Fibroblast of lung (primary cell): ENCODE measurements at regions not wholly inside any gene's neighbourhood (a gene's known extent, or its start where the extent isn't known, plus 50 kb on each side); places are given as distances from the start of the nearest gene placed in this dataset.

Experiments
- DNase-seq, 2 donors: peaks; one replicate each; pipeline versions ENCODE4 v3.0.0 to v3.0.0-alpha.2; 2010; ENCODE audit warnings: low read depth in 2 of 2
- H2AFZ ChIP-seq: 2 replicates; pipeline ENCODE4 v1.5.1; 2012; ENCODE audit warnings: low read length, control low read depth, inconsistent platforms
- H3K27ac ChIP-seq: 2 replicates; pipeline ENCODE4 v1.5.1; 2011; ENCODE audit warnings: low read length, control low read depth; ENCODE audit not compliant: insufficient read depth
- H3K27me3 ChIP-seq: 2 replicates; pipeline ENCODE4 v1.5.1; 2011; ENCODE audit warnings: mild to moderate bottlenecking, low read length; ENCODE audit not compliant: control insufficient read depth, insufficient read depth
- H3K36me3 ChIP-seq: 2 replicates; pipeline ENCODE4 v1.5.1; 2011; ENCODE audit warnings: low read length; ENCODE audit not compliant: control insufficient read depth, insufficient read depth
- H3K4me1 ChIP-seq: 2 replicates; pipeline ENCODE4 v1.5.1; 2011; ENCODE audit warnings: low read length; ENCODE audit not compliant: control insufficient read depth, insufficient read depth; ENCODE audit errors: extremely low read depth
- H3K4me2 ChIP-seq: 2 replicates; pipeline ENCODE4 v1.5.1; 2011; ENCODE audit warnings: low read length, control low read depth; ENCODE audit not compliant: insufficient read depth; ENCODE audit errors: extremely low read depth
- H3K4me3 ChIP-seq, 4 experiments: fragments of 200-600 bp in 1 of 4; sonication (generic) in 1 of 4; replicated peaks in 1 of 4; 2 replicates each; pipeline ENCODE4 v1.5.1; 2011 to 2016; ENCODE audit warnings: low read length in 4 of 4, low read depth in 3 of 4, mild to moderate bottlenecking in 3 of 4, control low read depth in 2 of 4, inconsistent platforms in 1 of 4, mixed read lengths in 1 of 4; ENCODE audit not compliant: insufficient read depth in 1 of 4; ENCODE audit errors: control extremely low read depth in 1 of 4
- H3K79me2 ChIP-seq: 2 replicates; pipeline ENCODE4 v1.5.1; 2012; ENCODE audit warnings: mild to moderate bottlenecking, low read length, inconsistent platforms; ENCODE audit not compliant: control insufficient read depth, insufficient read depth
- H3K9ac ChIP-seq: 2 replicates; pipeline ENCODE4 v1.5.1; 2011; ENCODE audit warnings: mild to moderate bottlenecking, low read length, control low read depth; ENCODE audit not compliant: insufficient read depth
- H3K9me3 ChIP-seq: 2 replicates; pipeline ENCODE4 v1.5.1; 2012; ENCODE audit warnings: low read depth, low read length; ENCODE audit not compliant: control insufficient read depth, insufficient read depth
- H4K20me1 ChIP-seq: 2 replicates; pipeline ENCODE4 v1.5.1; 2011; ENCODE audit warnings: low read length; ENCODE audit not compliant: control insufficient read depth, insufficient read depth; ENCODE audit errors: extremely low read depth
- EZH2 ChIP-seq: IDR thresholded peaks from 2 replicates; pipeline ENCODE4 v1.5.1; 2012; ENCODE audit warnings: low read length, control low read depth, mild to moderate bottlenecking; ENCODE audit errors: missing control alignments
- TF ChIP-seq, protein P1 (sequence below), 2 donors: IDR thresholded peaks in 1 of 2; conservative IDR thresholded peaks in 1 of 2; 1 replicate in 1 of 2; 2 replicates in 1 of 2; pipeline ENCODE4 v1.5.1; 2011 to 2012; ENCODE audit warnings: low read length in 2 of 2, control low read depth in 1 of 2, inconsistent platforms in 1 of 2, low read depth in 1 of 2, mild to moderate bottlenecking in 1 of 2

DNA sequence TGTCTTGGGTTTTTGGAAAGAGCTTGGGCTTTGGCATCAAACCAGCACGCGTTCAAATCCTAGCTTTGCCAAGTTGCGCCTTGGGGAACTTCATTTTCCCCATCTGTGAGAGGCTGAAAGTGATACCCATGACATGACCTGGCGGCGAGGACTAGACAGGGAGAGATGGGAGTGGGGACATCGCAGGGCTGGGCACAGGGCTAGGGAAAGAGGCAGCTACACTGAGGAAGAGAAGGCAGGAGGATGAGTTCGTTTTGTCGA, 202.9 kb downstream of the IRF8 start:
- H3K36me3 ChIP-seq, result no peaks in the 10 kb centered on the region
- no peak for TF ChIP-seq EZH2
- TF ChIP-seq, protein P1, sequence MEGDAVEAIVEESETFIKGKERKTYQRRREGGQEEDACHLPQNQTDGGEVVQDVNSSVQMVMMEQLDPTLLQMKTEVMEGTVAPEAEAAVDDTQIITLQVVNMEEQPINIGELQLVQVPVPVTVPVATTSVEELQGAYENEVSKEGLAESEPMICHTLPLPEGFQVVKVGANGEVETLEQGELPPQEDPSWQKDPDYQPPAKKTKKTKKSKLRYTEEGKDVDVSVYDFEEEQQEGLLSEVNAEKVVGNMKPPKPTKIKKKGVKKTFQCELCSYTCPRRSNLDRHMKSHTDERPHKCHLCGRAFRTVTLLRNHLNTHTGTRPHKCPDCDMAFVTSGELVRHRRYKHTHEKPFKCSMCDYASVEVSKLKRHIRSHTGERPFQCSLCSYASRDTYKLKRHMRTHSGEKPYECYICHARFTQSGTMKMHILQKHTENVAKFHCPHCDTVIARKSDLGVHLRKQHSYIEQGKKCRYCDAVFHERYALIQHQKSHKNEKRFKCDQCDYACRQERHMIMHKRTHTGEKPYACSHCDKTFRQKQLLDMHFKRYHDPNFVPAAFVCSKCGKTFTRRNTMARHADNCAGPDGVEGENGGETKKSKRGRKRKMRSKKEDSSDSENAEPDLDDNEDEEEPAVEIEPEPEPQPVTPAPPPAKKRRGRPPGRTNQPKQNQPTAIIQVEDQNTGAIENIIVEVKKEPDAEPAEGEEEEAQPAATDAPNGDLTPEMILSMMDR (conservative IDR thresholded peaks at IDR 0.05 in 1 of 2, IDR thresholded peaks at IDR 0.05 in 1 of 2; ENCODE audit: low read depth in 1 of 2, low read length in 2 of 2), result no peak
- no peaks in the 10 kb centered on the region for H3K79me2 ChIP-seq
- no peak overlapping the region for H3K9ac ChIP-seq
- H3K27me3 ChIP-seq, result peaks cover 4% of the 10 kb centered on the region
- H3K4me3 ChIP-seq, result no peak overlapping the region
- H2AFZ ChIP-seq, result no peak overlapping the region
- H3K9me3 ChIP-seq, result no peaks in the 10 kb centered on the region
- no peak overlapping the region for H3K4me2 ChIP-seq
- H4K20me1 ChIP-seq, result no peaks in the 10 kb centered on the region
- DNase-seq, result peak in 1 of 2 donors; percentile 24
- H3K27ac ChIP-seq, result no peak overlapping the region
- H3K4me1 ChIP-seq, result no peaks in the 10 kb centered on the region

DNA sequence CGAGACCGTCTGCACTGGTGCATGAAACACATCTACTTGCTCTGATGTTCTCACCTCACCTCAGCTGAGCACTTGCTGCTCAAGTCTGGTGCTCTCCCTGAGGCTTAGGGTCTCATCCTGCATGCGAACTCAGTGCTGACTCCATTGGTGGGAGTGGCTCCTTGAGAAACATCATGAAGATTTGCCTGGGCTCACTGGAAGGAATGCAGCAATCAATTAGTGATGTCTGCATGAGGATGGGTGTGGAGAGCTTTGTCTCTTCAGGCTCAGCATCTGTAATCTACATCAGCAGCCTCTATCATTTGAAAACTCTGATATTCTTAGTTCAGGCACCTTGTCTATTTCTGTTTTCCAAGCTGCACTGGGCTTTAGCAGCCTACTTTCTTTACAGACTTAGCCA, 204.4 kb downstream of the IRF8 start:
- Histone ChIP-seq H3K79me2 (no peaks in the 10 kb centered on the region), H3K4me2 (no peak overlapping the region), H2AFZ (no peak overlapping the region), H3K9ac (no peak overlapping the region), H3K9me3 (peaks cover 3% of the 10 kb centered on the region), H3K36me3 (no peaks in the 10 kb centered on the region), H4K20me1 (no peaks in the 10 kb centered on the region), H3K27me3 (peaks cover 8% of the 10 kb centered on the region), H3K4me3 (no peak overlapping the region), H3K4me1 (no peaks in the 10 kb centered on the region), H3K27ac (no peak overlapping the region)
- TF ChIP-seq, protein P1 (conservative IDR thresholded peaks at IDR 0.05 in 1 of 2, IDR thresholded peaks at IDR 0.05 in 1 of 2; ENCODE audit: low read depth in 1 of 2, low read length in 2 of 2), result no peak
- no peak for TF ChIP-seq EZH2
- DNase-seq, result no peak

DNA sequence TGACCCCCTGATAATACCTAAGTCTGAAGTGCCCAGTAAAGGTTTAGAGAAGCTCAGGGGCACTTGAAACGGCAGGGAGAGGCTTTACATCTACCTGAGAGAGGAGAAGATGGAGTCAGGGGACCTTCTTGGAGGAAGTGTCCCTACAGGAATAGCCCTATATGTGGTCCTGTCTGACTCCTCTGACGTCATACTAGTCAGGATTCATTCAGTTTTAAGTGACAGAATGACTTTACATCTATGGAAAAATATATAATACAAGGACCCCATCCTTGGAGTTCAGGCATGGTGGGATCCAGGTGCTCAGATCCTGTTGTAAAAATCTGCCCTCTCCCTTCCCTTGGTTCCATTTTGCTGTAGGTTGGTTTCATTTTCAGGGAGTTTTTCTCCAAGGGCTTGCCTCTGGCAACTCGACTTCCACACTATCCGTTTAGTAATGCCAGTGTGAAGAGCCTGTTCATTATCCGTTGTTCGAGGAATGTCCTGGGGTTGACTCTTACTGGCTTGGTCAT, 205.6 kb downstream of the IRF8 start:
- no peak overlapping the region for H3K4me2 ChIP-seq
- H3K36me3 ChIP-seq, result no peaks in the 10 kb centered on the region
- no peak overlapping the region for H3K27ac ChIP-seq
- no peaks in the 10 kb centered on the region for H3K4me1 ChIP-seq
- H2AFZ ChIP-seq, result no peak overlapping the region
- H3K9ac ChIP-seq, result no peak overlapping the region
- no peak overlapping the region for H3K4me3 ChIP-seq
- H3K27me3 ChIP-seq, result peaks cover 8% of the 10 kb centered on the region
- H3K79me2 ChIP-seq, result no peaks in the 10 kb centered on the region
- TF ChIP-seq, protein P1 (conservative IDR thresholded peaks at IDR 0.05 in 1 of 2, IDR thresholded peaks at IDR 0.05 in 1 of 2; ENCODE audit: low read depth in 1 of 2, low read length in 2 of 2), result no peak
- no peak for TF ChIP-seq EZH2
- peaks cover 3% of the 10 kb centered on the region for H3K9me3 ChIP-seq
- DNase-seq, result no peak
- H4K20me1 ChIP-seq, result no peaks in the 10 kb centered on the region
